ENCODE measurements at regions not wholly inside any gene's neighbourhood (a gene's known extent, or its start where the extent isn't known, plus 50 kb on each side); places are given as distances from the start of the nearest gene placed in this dataset.

GRCh38 chr4:115366390-115366789 lies 253.0 kb upstream of the NDST4 start:
- no peak for TF ChIP-seq EZH2 (IDR thresholded peaks at IDR 0.05; ENCODE audit: borderline replicate concordance)
- no peak for TF ChIP-seq EZH2phosphoT487 (IDR thresholded peaks at IDR 0.05; ENCODE audit: low read depth, severe bottlenecking, unreplicated experiment)
- no peak for TF ChIP-seq CTCF (IDR thresholded peaks at IDR 0.05; ENCODE audit: poor library complexity)
- Histone ChIP-seq H2AFZ (no peak overlapping the region), H3K9me2 (replicated peaks; ENCODE audit: insufficient read depth) (no peaks in the 10 kb centered on the region), H3K4me2 (no peak overlapping the region), H3K79me2 (no peaks in the 10 kb centered on the region), H3K4me1 (ENCODE audit: insufficient read depth) (no peaks in the 10 kb centered on the region), H4K20me1 (ENCODE audit: insufficient read depth, poor library complexity, severe bottlenecking) (no peaks in the 10 kb centered on the region), H3K27ac (no peak overlapping the region), H3K9me3 (ENCODE audit: low read depth) (no peaks in the 10 kb centered on the region), H3K4me3 (no peak overlapping the region), H3K27me3 (no peaks in the 10 kb centered on the region), H3K36me3 (replicated peaks; ENCODE audit: insufficient read depth, low read depth) (no peaks in the 10 kb centered on the region)
- WGBS (ENCODE audit: low lambda C conversion rate, missing lambda C conversion rate) = 93% methylated on average over 4 of the region's 4 CpGs
- no peak for DNase-seq (ENCODE audit: low spot score)

- Histone ChIP-seq H3K9me3 (ENCODE audit: low read depth) (no peaks in the 10 kb centered on the region), H3K36me3 (replicated peaks; ENCODE audit: insufficient read depth, low read depth) (no peaks in the 10 kb centered on the region), H3K27ac (no peak overlapping the region), H3K27me3 (no peaks in the 10 kb centered on the region), H4K20me1 (ENCODE audit: insufficient read depth, poor library complexity, severe bottlenecking) (no peaks in the 10 kb centered on the region), H3K9me2 (replicated peaks; ENCODE audit: insufficient read depth) (no peaks in the 10 kb centered on the region), H3K4me3 (no peak overlapping the region), H3K79me2 (no peaks in the 10 kb centered on the region), H3K4me1 (ENCODE audit: insufficient read depth) (no peaks in the 10 kb centered on the region), H2AFZ (no peak overlapping the region), H3K4me2 (no peak overlapping the region)
- DNase-seq (ENCODE audit: low spot score) = no peak
- 95% methylated on average over 3 of the region's 3 CpGs for WGBS (ENCODE audit: low lambda C conversion rate, missing lambda C conversion rate)
- TF ChIP-seq EZH2phosphoT487 (IDR thresholded peaks at IDR 0.05; ENCODE audit: low read depth, severe bottlenecking, unreplicated experiment) = no peak
Measured at GRCh38 chr4:115365185-115365584, 251.8 kb upstream of the NDST4 start.

- Histone ChIP-seq H3K9me3 (ENCODE audit: low read depth) (no peaks in the 10 kb centered on the region), H3K4me3 (no peak overlapping the region), H3K4me2 (no peak overlapping the region), H3K4me1 (ENCODE audit: insufficient read depth) (no peaks in the 10 kb centered on the region), H3K79me2 (no peaks in the 10 kb centered on the region), H3K27ac (no peak overlapping the region), H2AFZ (no peak overlapping the region), H3K27me3 (no peaks in the 10 kb centered on the region), H3K36me3 (replicated peaks; ENCODE audit: insufficient read depth, low read depth) (no peaks in the 10 kb centered on the region), H4K20me1 (ENCODE audit: insufficient read depth, poor library complexity, severe bottlenecking) (no peaks in the 10 kb centered on the region), H3K9me2 (replicated peaks; ENCODE audit: insufficient read depth) (no peaks in the 10 kb centered on the region)
- TF ChIP-seq CTCF (IDR thresholded peaks at IDR 0.05; ENCODE audit: poor library complexity) = no peak
- TF ChIP-seq EZH2 (IDR thresholded peaks at IDR 0.05; ENCODE audit: borderline replicate concordance) = no peak
- TF ChIP-seq EZH2phosphoT487 (IDR thresholded peaks at IDR 0.05; ENCODE audit: low read depth, severe bottlenecking, unreplicated experiment) = no peak
- DNase-seq (ENCODE audit: low spot score) = no peak
Measured at GRCh38 chr4:115361781-115362180, 248.4 kb upstream of the NDST4 start.

GRCh38 chr4:115360431-115360830 lies 247.0 kb upstream of the NDST4 start:
- Histone ChIP-seq H3K4me3 (no peak overlapping the region), H3K27ac (no peak overlapping the region), H4K20me1 (ENCODE audit: insufficient read depth, poor library complexity, severe bottlenecking) (no peaks in the 10 kb centered on the region), H3K4me2 (no peak overlapping the region), H3K9me3 (ENCODE audit: low read depth) (no peaks in the 10 kb centered on the region), H3K79me2 (no peaks in the 10 kb centered on the region), H3K36me3 (replicated peaks; ENCODE audit: insufficient read depth, low read depth) (no peaks in the 10 kb centered on the region), H3K27me3 (no peaks in the 10 kb centered on the region), H3K4me1 (ENCODE audit: insufficient read depth) (no peaks in the 10 kb centered on the region), H3K9me2 (replicated peaks; ENCODE audit: insufficient read depth) (no peaks in the 10 kb centered on the region), H2AFZ (no peak overlapping the region)
- 25% methylated on average over 2 of the region's 2 CpGs for WGBS (ENCODE audit: low lambda C conversion rate, missing lambda C conversion rate)
- no peak for DNase-seq (ENCODE audit: low spot score)
- no peak for TF ChIP-seq EZH2 (IDR thresholded peaks at IDR 0.05; ENCODE audit: borderline replicate concordance)
- TF ChIP-seq CTCF (IDR thresholded peaks at IDR 0.05; ENCODE audit: poor library complexity) = no peak
- no peak for TF ChIP-seq EZH2phosphoT487 (IDR thresholded peaks at IDR 0.05; ENCODE audit: low read depth, severe bottlenecking, unreplicated experiment)

Data from hepatocyte (in vitro differentiated cells).